ENCODE measurements at regions not wholly inside any gene's neighbourhood (a gene's known extent, or its start where the extent isn't known, plus 50 kb on each side); places are given as distances from the start of the nearest gene placed in this dataset.

GRCh38 chr2:209314653-209315052 is 109.2 kb upstream of the MAP2 start:
- TF ChIP-seq CTCF (IDR thresholded peaks at IDR 0.05) (no peak), EZH2 (IDR thresholded peaks at IDR 0.05; ENCODE audit: borderline replicate concordance, insufficient read depth, low read depth, low read length, poor library complexity, severe bottlenecking) (no peak)
